Suppressor macrophage treated with lipopolysaccharide for 4 hours (primary cell): ENCODE measurements at regions not wholly inside any gene's neighbourhood (a gene's known extent, or its start where the extent isn't known, plus 50 kb on each side); places are given as distances from the start of the nearest gene placed in this dataset.

Source experiments
- DNase-seq: peaks from one replicate; pipeline ENCODE4 v3.0.0-alpha.2; 2020

DNA sequence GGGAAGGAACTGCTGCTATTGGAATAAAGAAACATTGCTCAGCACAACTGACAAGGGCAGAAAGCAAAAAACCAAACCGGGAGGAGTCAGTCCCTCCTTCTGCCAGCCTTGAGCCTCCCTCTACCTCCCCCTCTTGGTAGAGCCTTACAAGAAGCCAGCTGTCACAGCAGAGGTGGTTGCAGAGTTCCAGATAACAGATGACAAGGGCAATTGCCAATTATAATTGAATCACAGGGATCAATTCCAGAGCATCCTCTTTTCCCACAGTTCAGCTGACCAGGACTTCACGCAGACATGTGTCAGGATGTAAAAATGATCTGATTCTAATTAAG is 548.2 kb upstream of the LRRTM1 start:
- no peak for DNase-seq

DNA sequence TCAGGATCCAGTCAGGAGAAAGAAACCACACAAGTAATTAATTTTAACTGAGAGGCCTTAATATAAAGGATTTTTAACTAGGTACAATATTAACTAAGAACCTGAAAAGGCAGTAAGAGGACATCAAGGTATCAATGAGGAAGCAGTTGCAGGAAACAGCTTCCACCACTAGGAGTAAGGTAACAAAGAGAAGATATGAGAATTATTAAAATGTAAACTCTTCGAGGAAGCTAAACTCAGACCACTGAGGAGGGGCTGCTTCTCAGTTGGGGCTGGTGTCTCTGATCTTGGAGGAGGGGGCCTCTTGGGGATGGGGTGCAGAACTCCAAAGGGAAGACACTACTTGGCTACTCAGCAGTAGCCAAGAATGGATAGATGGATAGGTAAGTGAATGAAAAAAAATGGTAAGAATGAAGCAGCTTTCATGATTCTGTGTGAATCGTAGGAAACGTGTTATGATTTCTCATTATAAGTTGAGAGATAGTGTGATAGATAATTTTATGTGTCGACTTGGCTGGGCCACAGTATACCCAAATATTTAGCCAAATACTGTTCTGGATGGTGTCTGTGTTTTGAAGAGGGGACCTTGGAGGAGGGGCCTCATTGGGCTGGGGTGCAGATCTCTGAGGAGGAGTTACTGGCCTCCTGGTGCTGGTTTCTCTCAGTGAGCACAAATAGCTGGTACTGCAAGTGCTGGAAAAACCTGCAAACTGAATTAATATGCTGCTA is 547.7 kb upstream of the LRRTM1 start:
- DNase-seq, result no peak

DNA sequence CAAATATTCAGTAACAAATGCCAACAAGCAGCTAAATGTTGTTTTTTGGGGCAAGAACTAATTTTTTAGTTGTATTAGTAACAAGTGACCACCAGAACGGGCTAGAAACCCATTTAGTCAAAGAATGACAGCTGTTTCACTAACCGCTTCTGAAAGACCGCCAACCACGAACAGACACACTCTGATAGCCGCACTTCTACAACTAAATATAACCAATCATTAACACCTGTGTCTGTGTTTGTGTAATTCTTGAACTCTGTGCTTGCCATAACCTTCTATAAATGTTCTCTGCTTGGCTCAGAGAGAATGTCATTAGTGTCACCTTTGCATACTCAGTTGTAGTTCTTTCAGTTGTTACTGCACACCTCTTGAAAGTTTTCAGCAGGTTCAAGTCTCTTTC is 526.3 kb upstream of the LRRTM1 start:
- DNase-seq, result no peak

DNA sequence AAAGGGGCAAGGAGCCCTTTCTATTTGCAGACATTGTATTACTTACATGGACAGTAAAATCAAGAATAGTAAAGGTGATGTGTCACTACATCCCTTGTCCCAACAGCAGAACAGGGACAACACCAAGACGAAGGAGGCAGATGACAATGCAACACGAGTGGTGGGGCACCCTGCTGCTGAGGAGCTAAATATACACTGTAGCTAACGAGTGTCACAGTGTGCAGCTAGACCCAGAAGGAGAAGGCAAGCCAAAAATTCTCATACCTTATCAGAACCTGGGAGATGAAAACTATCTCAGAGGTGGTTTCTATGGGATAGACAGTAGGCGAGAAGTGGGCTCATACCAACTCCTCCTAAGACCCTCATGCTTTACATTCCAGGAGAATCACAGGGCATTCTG is 518.4 kb upstream of the LRRTM1 start:
- no peak for DNase-seq

DNA sequence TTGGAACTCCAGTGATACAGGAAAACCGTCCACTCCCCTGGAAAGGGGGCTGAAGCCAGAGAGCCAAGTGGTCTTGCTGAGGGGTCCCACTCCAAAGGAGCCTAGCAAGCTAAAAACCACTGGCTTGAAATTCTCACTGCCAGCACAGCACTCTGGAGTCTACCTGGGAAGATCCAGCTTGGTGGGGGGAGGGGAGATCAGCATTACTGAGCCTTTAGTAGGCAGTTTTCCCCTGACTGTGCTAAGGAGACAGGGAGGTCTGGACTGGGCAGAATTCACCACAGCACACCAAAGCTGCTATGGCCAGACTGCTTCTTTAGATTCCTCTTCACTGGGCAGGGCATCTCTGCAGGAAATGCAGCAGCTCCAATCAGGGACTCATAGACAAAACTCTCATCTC is 510.7 kb upstream of the LRRTM1 start:
- no peak for DNase-seq

DNA sequence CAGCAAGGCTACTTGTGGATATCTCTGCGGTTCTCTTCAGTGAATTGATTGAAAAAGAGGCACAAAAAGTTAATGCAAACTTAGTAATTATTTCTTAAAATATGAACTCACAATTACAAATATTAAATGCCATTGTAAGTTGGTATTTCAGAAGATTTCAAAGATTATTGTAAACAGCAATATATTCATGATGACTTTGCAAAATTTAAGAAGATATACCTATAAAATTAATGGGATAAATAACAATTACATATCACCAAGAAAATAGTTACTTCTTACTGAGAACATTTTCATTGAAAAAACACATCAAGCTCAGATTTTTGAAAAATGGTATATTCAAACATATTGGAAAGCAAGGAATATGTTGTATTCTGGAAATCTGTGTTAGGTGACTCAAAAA is 482.0 kb upstream of the LRRTM1 start:
- DNase-seq, result no peak

DNA sequence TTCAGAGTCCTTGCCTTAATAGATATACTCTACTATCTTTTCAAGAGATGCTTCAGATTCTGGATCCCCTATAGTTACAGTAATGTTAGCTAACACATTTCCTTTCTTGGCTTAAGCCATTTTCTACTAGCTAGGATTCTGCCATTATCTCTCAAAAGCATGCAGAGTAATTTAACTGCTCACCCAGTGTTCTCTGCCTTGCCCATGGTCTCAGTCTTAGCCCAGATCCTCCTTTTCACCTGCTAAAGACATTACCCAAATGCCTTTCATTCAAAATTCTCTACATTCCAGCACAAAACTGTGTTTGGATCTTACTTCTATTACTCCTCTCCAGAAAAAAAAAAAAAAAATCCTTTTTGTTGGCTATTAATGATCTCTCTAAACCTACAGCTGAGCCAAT is 474.2 kb upstream of the LRRTM1 start:
- no peak for DNase-seq

DNA sequence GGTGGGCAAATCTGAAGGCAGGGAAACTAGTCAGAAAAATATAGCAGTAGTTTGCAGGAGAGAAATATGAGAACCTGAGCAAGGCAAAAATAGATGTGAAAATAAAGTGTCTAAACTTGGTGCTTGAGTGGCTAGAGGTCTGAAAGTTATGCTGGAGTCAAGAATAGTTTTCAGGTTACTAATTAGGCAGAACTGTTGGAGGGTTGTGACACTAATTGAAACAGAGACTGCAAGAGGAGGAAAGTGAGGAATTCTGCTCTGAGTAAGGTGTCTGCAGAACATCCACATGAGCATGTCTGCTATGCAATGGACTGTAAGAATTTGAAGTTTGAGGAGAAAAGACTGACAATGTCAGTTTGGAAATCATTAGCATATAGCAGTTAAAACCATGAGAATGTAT is 444.0 kb upstream of the LRRTM1 start:
- no peak for DNase-seq

DNA sequence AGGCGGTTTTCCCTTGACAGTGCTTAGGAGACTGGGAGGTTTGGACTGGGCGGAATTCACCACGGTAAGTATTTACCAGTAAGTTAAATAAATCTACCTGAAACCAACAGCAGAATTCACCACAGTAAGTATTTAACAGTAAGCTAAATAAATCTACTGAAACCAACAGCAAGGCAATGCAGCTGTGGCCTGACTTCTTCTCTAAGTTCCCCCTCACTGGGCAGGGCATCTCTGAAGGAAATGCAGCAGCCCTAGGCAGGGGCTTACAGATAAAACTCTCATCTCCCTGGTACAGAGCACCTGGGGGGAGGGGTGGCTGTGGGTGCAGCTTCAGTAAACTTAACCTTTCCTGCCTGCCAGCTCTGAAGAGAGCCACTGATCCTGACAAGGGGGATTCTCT is 432.5 kb upstream of the LRRTM1 start:
- no peak for DNase-seq

DNA sequence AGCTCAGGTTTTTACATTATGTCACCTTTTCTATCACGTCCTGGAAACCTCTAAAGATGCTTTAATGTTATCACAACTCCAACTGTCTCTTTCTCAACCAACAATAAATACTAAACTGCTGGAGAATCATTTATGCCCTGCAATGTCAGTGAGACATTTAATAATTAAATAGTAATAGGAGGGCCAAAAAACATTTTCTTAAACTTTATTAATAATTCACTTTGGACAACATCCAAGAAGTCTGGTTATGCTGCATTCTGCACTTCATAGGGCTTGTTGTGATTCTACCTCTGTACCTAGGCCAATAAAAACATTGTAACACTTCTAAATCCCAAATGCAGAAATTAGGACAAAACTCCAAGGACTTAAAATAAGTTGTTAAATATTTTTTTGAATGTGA is 420.4 kb upstream of the LRRTM1 start:
- no peak for DNase-seq

DNA sequence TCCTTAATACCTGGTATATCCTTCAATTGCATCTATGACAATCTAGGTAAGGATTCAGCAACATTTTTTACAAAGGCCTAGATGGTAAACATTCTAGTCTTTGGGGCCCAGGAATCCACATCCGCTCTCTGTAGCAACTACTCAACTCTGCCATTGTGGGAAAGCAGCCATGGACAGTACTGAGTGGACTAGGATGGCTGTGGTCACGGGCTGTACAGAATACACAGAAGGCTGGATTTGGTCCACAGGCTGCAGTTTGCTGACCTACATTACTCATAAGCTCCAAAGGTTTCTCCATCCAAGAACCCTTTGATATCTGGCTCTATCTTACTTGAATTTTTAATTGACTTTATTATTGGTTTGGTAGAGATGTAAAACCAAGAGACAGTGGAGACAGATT is 418.3 kb upstream of the LRRTM1 start:
- DNase-seq, result no peak

DNA sequence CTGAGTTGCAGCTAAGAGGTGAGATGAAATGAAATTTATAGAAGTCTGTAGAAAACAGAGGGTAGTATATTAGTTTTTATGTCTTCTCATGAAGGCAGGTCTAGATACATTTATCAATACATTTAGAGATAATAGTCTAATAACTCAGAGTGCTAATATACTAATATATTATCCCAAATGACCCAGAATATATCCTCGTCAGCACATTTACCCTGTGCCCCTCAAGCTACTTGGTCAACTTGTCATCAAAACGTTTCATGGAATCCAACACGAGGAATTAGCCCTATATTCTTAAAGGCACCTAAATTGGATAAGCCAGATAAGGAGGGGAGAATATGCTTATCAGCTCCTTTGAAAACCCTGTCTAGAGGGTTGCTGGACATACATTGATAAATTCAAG is 415.1 kb upstream of the LRRTM1 start:
- DNase-seq, result no peak

DNA sequence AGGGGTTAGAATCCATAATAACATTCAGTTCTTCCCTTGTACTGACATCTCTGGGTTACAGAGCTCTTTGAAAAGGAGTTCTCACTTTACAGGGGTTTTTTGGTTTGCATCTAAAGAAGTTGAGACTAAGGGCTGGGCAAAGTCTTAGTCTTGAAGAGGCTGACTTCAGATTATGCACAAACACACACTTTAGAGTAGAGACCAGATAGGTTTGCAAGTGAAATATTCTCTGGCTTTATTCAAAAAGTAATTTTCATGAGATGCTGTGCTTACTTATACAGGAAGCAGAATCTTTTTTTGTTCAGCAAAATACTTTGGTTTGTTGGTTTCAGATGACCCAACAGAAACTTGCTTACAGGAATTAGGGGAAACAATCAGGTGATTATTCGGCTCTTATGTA is 410.9 kb upstream of the LRRTM1 start:
- DNase-seq, result no peak

DNA sequence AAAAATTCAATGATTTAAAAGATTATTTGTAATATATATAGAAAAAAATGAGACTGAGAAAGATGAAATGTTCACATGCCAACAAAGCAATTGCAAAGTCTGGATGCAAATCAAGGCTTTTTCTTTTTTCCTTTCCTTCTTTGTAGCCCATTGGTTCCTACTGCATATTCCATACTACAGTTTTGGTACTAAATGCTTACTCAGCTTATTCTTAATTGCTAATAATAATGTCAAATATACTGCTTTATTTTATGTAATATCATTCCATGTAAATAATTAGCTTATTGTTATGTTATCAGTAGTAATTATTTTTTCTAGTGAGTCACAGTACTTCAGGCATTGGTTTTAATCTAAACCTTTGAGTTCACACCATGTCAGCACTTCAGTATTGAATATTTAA is 407.4 kb upstream of the LRRTM1 start:
- no peak for DNase-seq

DNA sequence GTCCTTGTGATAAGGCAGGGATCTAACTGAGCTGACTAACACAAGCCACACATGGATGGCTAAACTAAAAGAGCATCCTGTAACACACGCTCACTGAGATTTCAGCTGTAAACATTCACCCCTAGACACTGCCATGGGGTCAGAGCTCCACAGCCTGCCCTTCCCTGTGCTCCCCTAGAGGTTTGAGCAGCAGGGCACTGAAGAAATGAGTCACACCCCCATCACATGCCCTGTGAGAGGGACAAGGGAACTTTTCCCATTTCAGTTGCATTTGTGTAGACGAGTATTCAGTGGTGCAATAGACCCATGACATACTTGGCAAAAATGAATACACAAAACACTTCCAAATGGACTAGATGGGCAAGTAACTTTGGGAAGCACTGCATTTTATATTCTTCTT is 402.4 kb upstream of the LRRTM1 start:
- no peak for DNase-seq

DNA sequence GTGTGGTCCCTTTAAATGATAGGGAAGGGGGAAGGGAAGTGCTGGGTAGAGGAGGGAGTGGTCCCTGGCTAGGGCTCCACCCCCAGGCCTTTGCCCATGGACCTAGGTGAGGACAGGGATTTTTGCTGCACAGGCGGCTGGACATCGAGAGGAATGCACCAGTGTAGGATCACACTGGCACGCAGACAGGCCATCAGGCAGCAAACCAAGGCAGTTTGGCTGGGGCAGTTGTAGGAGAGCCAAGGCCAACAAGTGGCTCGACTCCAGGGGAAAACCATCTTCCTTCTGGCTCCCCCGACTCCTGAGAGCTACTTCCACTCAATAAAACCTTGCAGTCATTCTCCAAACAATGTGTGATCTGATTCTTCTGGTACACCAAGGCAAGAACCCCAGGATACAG is 402.0 kb upstream of the LRRTM1 start:
- DNase-seq, result no peak

DNA sequence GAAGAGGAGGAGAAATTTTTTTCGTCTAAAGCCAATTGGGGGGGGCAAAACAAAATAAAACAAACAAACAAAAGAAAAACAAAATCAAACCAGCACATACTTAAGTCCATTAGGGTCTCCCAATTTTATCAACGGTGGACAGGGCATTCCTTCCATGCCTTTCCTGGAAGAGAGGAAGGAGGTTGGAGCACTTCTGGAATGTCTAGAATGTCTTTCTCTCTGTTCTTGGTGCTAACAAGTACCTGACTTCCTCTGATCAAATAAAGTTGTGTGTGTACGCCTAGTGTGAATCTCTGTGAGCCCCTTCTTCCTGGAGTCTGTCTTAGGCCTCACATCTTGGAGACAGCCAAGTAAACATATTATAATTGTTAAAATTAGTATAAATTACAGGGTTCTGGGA is 399.0 kb upstream of the LRRTM1 start:
- DNase-seq, result no peak

DNA sequence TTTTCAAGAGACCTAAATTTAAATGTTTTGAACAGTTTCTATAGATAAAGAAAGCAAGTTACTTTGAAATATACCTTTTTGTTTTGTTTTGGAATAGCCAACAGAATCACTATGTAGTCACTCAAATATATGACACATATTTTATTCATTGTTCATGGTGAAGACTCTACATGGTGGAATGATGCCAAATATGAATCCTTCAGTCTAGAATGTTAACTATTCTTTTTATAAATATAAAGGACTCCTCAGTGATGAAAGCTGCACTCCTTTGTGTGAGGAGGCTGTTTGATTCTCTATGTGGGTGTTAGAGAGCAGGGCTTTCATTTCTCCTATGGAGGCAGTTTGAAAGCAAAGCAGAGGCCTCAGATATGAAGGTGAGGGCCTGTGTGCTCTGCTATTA is 396.4 kb upstream of the LRRTM1 start:
- no peak for DNase-seq
